T-helper 1 cell (primary cell): ENCODE measurements at regions not wholly inside any gene's neighbourhood (a gene's known extent, or its start where the extent isn't known, plus 50 kb on each side); places are given as distances from the start of the nearest gene placed in this dataset.
"Not testable (repeated sequence)": the region's sequence is repeated elsewhere in the genome, so short reads cannot be mapped to it uniquely, and the experiment has no call there.

Source experiments
- DNase-seq, 5 donors: peaks; one replicate each; pipeline ENCODE4 v3.0.0-alpha.2; 2012 to 2020

DNA sequence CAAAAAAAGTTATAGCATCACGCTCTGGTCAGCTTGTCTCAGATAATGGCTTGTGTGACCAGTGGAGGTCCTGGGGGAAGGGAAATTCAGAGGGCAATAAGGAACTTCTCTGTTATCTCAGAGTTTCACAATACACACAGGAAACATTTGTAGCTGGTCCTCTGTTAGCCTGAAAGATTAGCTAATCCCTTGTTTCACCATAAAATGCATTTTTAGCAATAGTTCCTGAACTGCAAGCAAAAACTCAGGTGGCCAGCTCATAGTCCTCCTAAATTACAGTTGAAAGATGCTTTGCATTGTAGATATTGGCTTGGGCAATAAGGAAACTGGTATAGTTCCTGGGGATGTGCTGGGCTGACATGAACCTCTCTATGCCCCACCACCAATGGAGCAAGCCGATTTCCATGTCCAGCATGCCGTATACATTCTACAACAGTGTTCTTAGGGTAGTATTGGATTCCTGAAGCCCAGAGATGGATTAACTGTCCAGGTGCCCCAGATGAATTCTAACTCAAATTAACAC, 141.5 kb upstream of the TBL1XR1 start:
- no peak for DNase-seq

DNA sequence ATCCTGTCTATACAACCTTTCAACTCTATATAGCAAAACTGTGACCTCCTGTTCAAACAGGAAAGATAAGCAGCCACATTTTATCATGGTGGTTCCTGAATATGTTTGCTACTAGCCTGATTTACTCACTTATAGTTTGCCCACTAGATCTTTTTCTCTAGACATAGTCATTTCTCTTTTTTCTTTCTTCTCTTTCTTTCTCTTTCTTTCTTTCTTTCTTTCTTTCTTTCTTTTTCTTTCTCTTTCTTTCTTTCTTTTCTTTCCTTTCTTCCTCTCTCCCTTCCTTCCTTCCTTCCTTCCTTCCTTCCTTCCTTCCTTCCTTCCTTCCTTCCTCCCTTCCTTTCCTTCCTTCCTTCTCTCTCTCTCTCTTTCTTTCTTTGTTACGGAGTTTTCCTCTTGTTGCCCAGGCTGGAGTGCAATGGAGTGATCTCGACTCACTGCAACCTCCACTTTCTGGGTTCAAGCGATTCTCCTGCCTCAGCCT, 142.0 kb upstream of the TBL1XR1 start:
- peak in 1 of 5 donors; percentile 23 for DNase-seq

DNA sequence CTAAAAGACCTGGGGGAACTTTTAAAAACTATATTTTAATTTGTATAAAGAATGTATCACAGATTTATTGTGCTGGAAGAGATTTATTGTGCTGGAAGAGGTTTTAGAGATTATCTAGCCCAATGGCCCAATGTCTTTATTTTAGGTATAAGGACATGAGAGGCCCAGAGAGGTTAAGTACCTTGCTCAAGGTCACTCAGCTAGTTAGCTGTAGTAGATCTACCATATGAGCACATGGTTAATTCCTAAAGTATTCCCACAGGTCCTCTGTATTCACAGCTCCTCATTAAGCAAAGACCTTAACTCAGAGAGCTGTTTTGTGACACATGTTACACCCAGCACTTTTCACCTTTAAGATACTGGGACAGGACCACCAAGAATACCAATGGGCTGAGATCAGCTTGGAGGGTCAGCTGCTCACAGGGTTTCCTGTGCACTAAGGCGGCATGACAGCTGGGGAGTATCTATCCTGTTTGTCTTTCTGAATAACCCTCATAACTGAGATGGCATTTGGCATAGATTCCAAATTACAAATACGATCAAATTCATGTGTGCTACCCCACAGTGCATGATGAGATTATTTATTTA, 143.1 kb upstream of the TBL1XR1 start:
- no peak for DNase-seq

DNA sequence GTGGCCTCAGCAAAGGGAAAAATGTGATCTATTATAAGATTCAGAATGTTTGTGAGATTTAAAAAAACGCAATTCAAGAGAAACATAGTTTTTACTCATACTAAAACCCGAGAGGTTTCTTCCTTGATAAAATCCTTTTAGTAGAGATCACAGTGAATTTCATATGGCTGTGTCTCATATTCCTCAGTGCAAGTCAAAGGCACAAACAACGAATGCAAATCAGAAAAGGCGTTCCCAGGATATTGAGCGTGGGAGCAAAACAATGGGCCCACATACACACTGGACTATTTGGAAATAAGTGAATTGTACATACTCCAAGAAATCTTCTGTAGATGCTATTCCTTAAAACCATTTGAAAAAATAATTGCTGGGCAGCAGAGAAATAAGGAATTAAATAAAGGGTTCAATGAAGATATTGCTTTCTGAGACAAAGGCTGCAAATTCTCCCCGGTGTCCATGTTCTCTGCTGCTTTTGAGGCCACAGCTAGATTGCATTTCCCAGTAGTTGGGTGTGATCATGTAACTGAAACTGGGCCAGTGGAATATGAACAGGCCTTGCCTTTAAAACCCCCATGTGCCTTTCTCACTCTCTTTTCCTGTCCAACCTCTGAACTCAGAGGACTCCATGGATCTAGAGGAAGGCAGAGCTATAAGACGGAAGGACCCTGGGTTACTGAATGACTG, 144.6 kb upstream of the TBL1XR1 start:
- no peak for DNase-seq

DNA sequence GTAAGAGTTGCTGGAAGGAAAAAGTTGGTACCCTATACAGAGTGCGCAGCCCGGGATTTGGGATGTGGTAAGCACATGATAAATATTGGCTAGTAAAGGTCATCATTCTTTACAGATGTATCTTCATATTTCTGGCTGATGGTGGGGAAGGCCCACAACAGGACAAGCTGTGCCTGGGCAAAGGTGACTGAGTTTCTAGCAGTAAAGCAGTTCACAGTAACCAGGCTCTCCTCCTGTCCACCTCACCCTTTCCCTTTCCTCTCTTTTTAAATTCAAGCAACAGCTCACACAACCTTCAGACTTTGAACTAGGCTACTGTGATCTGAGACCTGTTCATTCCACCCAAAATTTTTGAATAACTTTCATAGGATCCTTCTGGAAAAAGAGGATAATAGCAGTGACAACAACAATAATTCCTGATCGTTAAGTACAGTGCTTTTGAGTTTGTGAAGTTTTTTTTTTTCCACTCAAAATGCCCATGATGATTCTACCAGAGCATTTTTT, 145.9 kb upstream of the TBL1XR1 start:
- DNase-seq: no peak

DNA sequence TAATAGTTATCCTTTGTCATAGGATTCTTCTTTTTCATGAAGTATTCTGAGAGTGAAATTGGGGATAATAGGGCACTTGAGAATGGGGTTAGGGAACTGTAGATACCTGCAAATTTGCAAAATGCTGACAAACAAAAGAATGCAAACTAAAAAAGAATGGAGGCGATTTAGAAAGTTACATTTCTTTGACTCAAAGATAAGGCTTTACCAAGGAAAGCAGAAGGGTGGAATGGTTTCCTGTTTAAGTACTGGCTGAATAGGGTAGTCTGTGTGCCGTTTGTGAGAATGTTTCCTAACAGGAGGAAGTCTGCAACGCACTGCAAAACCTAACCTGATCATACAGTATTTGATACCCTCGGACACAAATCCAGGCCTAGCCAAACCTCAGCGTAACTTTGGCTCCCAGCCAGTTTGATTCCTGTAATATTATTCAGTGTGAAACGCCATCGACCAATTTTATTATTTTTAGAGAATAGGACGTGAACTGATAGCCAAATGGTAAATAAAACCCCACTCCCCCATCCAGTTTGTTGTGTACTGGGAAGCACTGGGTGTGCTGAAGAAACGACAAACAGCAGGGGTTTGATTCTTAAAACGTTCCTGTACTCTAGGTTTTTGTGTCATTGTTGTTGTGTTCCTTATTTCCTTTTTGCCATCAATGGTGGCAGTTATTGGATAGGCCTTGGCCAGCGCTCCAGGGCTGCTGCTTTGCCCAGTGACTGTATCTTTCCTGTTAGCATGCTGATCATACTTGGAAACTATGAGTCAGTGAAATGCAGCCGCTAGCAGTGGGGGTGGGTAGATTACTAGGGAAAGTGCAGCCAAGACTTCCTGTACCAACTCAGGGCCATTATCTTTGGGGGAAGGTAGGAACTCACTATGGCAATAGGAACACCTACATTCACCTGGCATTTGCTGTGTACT, 148.0 kb upstream of the TBL1XR1 start:
- DNase-seq: peak in 3 of 5 donors; percentile 14 to 88 (median 17)

DNA sequence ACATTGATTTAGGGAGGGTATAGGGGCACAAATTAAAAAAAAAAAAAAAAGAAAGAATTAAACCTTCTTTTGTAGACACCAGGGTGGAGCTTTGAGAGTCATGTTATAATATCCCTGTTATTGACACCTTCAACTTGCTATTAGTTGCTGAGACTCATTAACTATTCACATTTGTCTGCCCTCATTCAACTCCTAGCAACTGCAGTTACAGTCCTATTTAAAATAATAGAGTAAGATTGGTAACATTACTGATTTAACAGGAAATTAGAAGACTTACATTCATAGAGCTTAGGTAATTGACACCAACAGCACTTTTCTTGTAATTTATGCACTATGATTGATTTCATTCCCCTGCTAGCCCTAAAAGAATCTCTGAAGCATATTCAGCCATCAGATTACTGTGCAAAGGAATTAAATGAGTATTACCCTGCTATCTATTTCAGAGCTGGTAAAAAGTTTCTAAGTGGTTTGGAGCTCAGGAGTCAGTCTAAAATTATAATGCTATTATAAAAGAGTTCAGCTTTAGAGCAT, 148.8 kb upstream of the TBL1XR1 start:
- peak in 1 of 5 donors; percentile 37 for DNase-seq

DNA sequence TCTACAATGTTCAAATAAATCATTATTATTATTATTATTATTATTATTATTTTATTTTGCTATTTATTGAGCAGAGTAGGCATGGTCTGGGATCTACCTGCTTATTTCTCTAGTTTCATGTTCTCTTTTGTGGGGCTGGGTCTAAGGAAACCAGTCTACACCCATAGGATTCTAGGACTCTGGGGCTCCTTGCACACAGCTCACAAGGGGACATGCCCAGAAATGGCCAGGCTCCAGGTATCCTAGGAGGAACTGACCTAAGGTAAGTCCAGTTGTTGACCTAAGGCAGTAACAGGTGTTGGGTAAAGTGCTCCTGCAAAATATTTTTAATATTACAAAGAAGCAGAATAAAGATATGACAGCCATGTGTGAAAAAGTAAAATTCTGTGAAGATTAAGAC, 149.6 kb upstream of the TBL1XR1 start:
- no peak for DNase-seq

DNA sequence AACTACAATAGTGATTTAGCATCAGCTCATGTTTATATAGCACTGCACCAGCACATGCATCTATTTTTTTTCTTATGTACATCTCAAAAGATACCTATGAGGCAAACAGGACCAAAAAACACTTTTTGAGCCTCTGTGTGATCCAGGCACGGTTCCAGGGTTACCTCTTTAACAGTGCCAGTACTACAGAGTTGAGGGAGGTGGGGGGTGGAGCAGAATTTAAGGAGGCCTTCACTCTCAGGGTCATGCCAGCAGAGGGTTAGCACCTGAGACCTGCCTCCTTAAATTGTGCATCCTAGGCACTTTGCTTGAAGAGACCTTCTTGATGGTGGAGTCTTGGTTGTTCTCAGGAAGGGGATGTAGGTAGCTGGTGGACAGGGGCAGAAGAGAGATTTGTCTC, 150.3 kb upstream of the TBL1XR1 start:
- DNase-seq: no peak

DNA sequence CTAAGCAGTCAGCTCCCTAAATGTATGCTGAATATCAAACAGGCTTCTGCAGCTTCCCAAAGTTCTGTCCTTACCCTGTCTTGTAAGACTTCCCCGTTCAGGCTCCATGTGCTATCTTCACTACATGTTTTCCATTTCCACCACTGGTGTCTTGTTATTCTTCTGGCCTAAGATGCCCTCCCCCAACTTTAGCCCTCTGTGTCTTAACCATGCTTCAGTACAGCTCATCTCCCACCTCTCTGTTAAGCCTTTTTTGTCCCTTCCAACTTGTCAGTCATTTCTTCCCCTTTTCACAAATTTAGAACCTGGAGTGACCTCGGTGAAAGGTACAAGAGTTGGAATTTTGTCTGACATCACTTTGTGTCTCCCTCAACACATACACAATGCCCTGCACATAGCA, 151.7 kb upstream of the TBL1XR1 start:
- DNase-seq: no peak

DNA sequence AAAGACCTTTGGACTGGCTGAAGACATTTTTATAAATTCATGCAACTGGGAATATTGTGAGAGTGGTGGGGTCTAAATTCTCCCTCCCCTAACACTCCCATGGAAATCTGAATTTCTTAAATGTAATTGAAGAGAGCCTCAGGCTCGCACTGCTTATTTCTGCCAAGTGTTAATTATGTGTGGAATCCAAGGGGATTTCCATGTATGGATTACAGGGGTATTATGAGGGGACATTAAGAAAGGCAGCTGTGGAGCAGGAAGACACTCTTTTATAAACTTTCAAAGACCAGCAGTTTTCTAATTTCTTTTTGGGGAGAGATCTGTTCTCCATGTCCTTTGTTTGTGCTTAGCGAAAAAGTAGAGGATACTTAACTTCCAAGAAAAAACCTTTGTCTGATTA, 152.1 kb upstream of the TBL1XR1 start:
- no peak for DNase-seq

DNA sequence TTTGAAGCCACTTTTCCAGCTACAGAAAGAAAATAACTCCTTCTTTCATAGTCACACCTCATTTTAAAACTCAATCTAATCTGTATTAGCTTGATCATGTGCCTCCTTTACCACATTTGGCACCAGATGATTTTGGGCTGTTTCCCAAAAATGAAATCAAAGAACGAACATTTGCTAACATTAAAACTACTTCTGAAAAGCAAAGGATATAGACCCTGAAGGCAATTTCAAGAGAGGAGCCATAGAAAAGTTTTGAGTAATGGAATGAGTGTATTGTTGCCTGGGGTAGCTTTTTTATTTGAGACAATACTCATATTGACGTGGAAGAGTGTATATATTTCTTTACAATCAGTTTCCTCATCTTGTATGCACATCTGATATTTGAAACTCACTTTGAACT, 152.8 kb upstream of the TBL1XR1 start:
- no peak for DNase-seq

DNA sequence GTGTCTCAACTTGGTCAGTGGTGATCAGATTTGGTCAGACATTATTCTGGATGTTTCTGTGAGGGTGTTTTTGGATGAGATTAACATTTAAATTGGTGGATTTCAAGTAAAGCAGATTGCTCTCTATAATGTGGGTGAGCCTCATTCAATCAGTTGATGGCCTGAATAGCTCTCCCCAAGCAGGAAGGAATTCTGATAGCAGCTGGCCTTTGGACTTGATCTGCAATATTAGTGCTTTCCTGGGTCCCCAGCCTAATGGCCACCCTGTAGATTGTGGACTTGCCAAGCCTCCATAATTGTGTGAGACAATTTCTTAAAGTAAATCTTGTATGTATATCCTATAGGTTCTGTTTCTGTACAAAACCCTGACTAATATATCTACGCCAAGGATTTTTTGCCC, 153.9 kb upstream of the TBL1XR1 start:
- DNase-seq: no peak

DNA sequence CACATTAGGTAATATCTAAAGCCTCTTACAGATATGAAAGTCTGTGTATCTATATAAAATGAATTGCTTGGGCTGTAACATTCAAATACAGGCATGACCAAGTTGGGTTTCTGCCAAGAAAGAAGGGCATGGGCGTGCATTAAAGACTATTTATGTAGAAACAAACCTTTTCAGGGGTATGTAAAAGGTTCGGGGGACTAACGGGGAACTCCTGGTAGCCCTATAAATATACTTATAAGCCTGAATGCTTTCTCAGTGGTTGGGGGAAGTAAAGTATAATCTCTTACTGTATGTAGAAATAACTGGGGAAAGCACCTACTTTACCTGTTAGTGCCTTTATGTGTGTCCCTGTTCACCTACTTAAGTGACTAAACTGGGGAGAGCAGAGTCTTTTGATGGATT, 154.5 kb upstream of the TBL1XR1 start:
- no peak for DNase-seq

DNA sequence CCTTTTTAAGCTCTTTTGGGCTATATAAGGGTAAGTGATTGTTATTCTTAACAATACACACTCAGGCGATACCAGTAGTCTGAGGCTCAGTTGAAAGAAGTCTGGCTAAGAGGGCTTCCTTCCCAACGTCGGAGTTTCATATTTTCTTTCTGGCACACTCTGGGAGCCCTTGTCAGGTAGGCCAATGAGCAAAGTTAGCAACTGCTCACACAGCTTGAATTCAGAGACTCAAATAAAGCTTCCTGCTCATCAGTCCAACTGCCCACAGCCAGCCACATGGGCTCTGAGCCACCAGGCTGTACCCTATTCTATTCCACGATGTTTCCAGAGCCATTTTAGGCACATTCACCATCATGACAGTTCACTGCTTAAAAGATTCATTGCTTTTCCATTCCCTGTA, 155.1 kb upstream of the TBL1XR1 start:
- no peak for DNase-seq

DNA sequence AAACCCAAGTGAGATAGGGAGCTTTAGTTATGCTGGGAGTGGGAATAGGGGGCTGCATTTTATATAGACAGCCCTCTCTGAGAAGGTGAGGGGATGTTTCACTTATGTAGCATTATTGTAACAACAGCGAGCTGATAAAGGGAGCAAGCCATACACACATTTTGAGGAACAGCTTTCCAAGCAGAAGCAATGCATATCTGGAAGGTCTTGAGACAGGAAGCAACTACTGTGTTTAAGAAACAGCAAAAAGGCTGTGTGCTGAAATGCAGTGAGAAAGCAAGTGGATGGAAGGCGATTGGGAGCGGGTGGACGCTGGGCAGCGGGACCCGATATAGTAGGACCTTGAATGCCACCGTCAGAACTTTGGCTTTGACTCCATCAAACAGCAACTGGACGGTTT, 155.9 kb upstream of the TBL1XR1 start:
- no peak for DNase-seq

DNA sequence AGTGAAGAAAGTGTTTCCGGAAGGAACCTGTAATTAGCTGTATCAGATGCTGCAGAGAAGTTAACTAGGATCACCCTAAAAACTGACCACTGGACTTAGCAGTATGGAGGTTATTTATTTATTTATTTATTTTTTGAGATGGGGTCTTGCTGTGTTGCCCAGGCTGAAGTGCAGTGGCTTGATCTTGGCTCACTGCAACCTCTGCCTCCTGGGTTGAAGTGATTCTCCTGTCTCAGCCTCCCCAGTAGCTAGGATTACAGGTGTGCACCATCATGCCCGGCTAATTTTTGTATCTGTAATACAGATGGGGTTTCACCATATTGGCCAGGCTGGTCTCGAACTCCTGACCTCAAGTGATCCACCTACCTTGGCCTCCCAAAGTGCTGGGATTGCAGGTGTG, 156.6 kb upstream of the TBL1XR1 start:
- DNase-seq: not testable (repeated sequence)

DNA sequence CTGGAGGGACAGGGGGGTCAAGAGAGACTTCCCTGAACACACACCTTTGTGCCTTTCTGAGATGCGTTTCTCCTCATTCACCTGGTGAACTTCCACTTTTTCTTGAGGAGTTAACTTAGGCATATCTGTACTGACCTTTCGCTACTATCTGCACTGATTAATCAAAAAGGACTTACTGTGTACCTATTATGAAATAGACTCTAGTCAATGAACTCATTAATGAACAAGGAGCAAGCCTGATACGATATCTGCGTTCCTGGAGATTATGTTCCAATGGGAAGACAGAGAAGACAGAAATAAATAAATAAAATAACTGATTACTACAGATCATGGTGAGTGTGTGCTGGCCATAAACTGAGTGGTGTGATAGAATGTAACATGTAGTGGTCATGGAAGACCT, 157.2 kb upstream of the TBL1XR1 start:
- no peak for DNase-seq

DNA sequence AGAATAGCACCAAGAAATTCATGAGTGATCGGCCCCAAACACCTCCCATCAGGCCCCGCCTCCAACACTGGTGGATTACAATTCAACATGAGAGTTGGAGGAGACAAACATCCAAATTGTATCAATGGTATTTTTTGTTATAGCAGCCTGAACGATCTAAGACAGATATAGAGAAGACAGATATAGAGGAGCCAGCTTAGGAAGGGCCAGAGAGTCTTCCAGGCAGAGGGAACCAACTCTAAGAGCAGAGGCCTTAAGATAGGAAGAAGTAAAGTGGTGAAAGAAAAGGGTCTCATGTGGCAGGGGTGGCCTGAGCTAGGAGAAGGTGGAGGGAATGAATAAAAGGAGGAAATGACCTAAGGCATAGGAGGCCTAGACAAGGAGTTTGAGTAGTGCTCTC, 158.8 kb upstream of the TBL1XR1 start:
- DNase-seq: no peak

DNA sequence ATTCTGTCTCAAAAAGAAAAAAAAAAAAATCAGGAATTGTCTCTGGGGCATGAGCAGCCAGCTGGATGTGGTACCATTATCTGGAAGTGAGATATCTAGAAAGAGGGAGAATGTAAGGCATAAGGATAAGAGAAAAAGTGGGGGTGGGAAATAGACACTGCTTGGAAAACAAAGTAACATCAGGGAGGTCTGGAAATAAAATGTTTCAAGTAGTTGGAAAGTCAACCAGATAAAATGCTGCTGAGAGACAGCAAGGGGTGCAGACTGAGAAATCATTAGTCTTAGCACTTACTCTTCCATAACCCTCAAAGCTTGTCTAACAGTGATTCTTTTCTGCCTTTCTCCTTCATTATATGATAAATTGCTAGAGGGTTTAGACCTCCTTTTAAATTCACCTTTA, 159.7 kb upstream of the TBL1XR1 start:
- DNase-seq: no peak

DNA sequence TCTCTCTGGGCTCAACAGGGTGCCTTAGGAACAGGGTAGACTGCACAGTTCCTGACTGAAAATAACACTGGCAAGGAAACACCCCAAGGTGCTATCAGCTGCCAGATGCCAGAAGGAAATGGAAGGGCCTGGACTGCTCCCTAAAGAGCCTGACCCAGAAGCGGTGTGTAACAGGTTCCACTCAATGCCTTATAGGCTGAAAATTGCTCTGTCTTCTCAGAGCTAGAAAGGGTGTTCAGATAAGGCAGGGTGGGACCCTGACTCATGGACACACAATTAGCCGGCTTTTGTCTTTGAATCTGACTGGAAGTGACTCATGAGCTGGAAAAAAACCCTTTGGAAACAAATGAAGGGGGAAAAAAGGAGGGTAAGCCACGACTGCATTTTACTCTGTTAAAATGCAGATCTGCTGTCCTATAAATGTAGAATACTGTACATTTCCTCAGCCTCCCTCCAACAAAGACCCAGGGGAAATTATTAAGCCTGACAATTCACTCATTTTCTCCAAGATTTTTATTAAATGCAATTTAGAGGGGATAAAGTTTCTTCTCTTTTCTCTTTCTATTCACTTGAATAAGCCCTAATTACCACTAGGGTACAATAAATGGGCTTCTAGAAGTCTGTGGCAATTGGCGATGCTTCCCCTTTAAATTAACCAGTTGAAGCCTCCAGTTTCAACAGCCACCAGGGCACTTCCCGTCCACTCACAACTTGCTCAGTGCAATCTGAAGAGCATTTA, 160.2 kb upstream of the TBL1XR1 start:
- peak in 1 of 5 donors; percentile 36 for DNase-seq
